ENCODE measurements at regions not wholly inside any gene's neighbourhood (a gene's known extent, or its start where the extent isn't known, plus 50 kb on each side); places are given as distances from the start of the nearest gene placed in this dataset.

- TF ChIP-seq CTCF (IDR thresholded peaks at IDR 0.05) (no peak), POLR2A (IDR thresholded peaks at IDR 0.05) (no peak)
- no peaks in the 10 kb centered on the region for H3K9me3 ChIP-seq
- H3K4me1 ChIP-seq: no peaks in the 10 kb centered on the region
- ATAC-seq (no peak), DNase-seq (no peak)
- 78% methylated on average over 2 of the region's 2 CpGs for WGBS (ENCODE audit: insufficient coverage, low coverage, low lambda C conversion rate, missing lambda C conversion rate)
- no peaks in the 10 kb centered on the region for H3K27me3 ChIP-seq
- intact Hi-C loops (cut with DNase I): no loop called here
- H3K36me3 ChIP-seq: no peaks in the 10 kb centered on the region
- no peak overlapping the region for H3K4me3 ChIP-seq
- no peak overlapping the region for H3K27ac ChIP-seq
Observed at GRCh38 chr1:168963601-168964000, 142.9 kb upstream of the ATP1B1 start.

- no peak for DNase-seq
- H3K27me3 ChIP-seq: no peaks in the 10 kb centered on the region
- no peaks in the 10 kb centered on the region for H3K9me3 ChIP-seq
- TF ChIP-seq CTCF (IDR thresholded peaks at IDR 0.05) (no peak), POLR2A (IDR thresholded peaks at IDR 0.05) (no peak)
- H3K36me3 ChIP-seq: no peaks in the 10 kb centered on the region
- ATAC-seq: no peak
- H3K4me3 ChIP-seq: no peak overlapping the region
- intact Hi-C loops (cut with DNase I): no loop called here
- H3K4me1 ChIP-seq: no peaks in the 10 kb centered on the region
- WGBS (ENCODE audit: insufficient coverage, low coverage, low lambda C conversion rate, missing lambda C conversion rate): 70% methylated on average over 3 of the region's 3 CpGs
- no peak overlapping the region for H3K27ac ChIP-seq
Observed at GRCh38 chr1:168964478-168964877, 142.0 kb upstream of the ATP1B1 start.

GRCh38 chr1:168966217-168966616, 140.3 kb upstream of the ATP1B1 start:
- DNase-seq (no peak), ATAC-seq (no peak)
- H3K4me1 ChIP-seq: no peaks in the 10 kb centered on the region
- H3K9me3 ChIP-seq: no peaks in the 10 kb centered on the region
- no peak for TF ChIP-seq POLR2A (IDR thresholded peaks at IDR 0.05)
- TF ChIP-seq CTCF (IDR thresholded peaks at IDR 0.05): no peak
- no peaks in the 10 kb centered on the region for H3K36me3 ChIP-seq
- intact Hi-C loops (cut with DNase I): no loop called here
- WGBS (ENCODE audit: insufficient coverage, low coverage, low lambda C conversion rate, missing lambda C conversion rate): 80% methylated on average over 2 of the region's 2 CpGs
- no peaks in the 10 kb centered on the region for H3K27me3 ChIP-seq
- H3K4me3 ChIP-seq: no peak overlapping the region
- H3K27ac ChIP-seq: no peak overlapping the region

- H3K27ac ChIP-seq: no peak overlapping the region
- no peaks in the 10 kb centered on the region for H3K27me3 ChIP-seq
- TF ChIP-seq CTCF (IDR thresholded peaks at IDR 0.05): no peak
- TF ChIP-seq POLR2A (IDR thresholded peaks at IDR 0.05): no peak
- no peak for ATAC-seq
- no peaks in the 10 kb centered on the region for H3K9me3 ChIP-seq
- H3K4me1 ChIP-seq: no peaks in the 10 kb centered on the region
- 87% methylated on average over 2 of the region's 2 CpGs for WGBS (ENCODE audit: insufficient coverage, low coverage, low lambda C conversion rate, missing lambda C conversion rate)
- H3K4me3 ChIP-seq: no peak overlapping the region
- intact Hi-C loops (cut with DNase I): no loop called here
- H3K36me3 ChIP-seq: no peaks in the 10 kb centered on the region
- DNase-seq: no peak
Observed at GRCh38 chr1:168966636-168967035, 139.9 kb upstream of the ATP1B1 start.

All from right lobe of liver (tissue), 6 donors.